BJ (cell line): ENCODE measurements at regions not wholly inside any gene's neighbourhood (a gene's known extent, or its start where the extent isn't known, plus 50 kb on each side); places are given as distances from the start of the nearest gene placed in this dataset.

Experiments
- CTCF ChIA-PET: fragments of 350-600 bp; formaldehyde crosslinking; extraction: SDS; loops from one replicate; lab custom pipeline; 2021; ENCODE audit warnings: antibody characterized with exemption, inconsistent platforms; lab: Yijun Ruan, JAX
- POLR2A ChIA-PET: fragments of 300-600 bp; sonication (Branson Sonifier 250); formaldehyde crosslinking; extraction: SDS; loops from one replicate; lab custom pipeline; 2021; ENCODE audit warnings: antibody characterized with exemption; lab: Charles Lee
- DNase-seq: peaks from one replicate; pipeline ENCODE4 v3.0.0-alpha.2; 2011; ENCODE audit warnings: low read depth
- H3K27me3 ChIP-seq: 2 replicates; pipeline ENCODE4 v1.6.0; 2011; ENCODE audit warnings: low read length; ENCODE audit not compliant: control insufficient read depth, insufficient read depth
- H3K36me3 ChIP-seq: 2 replicates; pipeline ENCODE4 v1.5.1; 2011; ENCODE audit warnings: low read length; ENCODE audit not compliant: control insufficient read depth, insufficient read depth
- H3K4me3 ChIP-seq: 2 replicates; pipeline ENCODE4 v1.5.1; 2011; ENCODE audit warnings: low read depth, mild to moderate bottlenecking, control low read depth, low read length
- CTCF ChIP-seq: IDR thresholded peaks from 2 replicates; pipeline ENCODE4 v1.5.1; 2011; ENCODE audit warnings: low read depth, mild to moderate bottlenecking, control low read depth, inconsistent platforms, low read length, moderate library complexity; ENCODE audit not compliant: insufficient read depth

GRCh38 chr15:29183071-29183831 lies 86.4 kb downstream of the NSMCE3 start:
- no peaks in the 10 kb centered on the region for H3K36me3 ChIP-seq
- no peaks in the 10 kb centered on the region for H3K27me3 ChIP-seq
- no peak for TF ChIP-seq CTCF
- ChIA-PET POLR2A (no interaction called here), CTCF (no interaction called here)
- no peak overlapping the region for H3K4me3 ChIP-seq
- no peak for DNase-seq

- no peak for TF ChIP-seq CTCF
- no peak for DNase-seq
- Histone ChIP-seq H3K27me3 (no peaks in the 10 kb centered on the region), H3K36me3 (no peaks in the 10 kb centered on the region), H3K4me3 (no peak overlapping the region)
- POLR2A ChIA-PET, result no interaction called here
- CTCF ChIA-PET, result no interaction called here
Measured at GRCh38 chr15:29182590-29182989, 87.0 kb downstream of the NSMCE3 start.

- no peak for TF ChIP-seq CTCF
- CTCF ChIA-PET, result no interaction called here
- Histone ChIP-seq H3K36me3 (no peaks in the 10 kb centered on the region), H3K27me3 (no peaks in the 10 kb centered on the region; the same call in 1 of the 2 replicates), H3K4me3 (no peak overlapping the region)
- POLR2A ChIA-PET, result no interaction called here
- no peak for DNase-seq
Measured at GRCh38 chr15:29172742-29173725, 96.6 kb downstream of the NSMCE3 start.

- no peak for TF ChIP-seq CTCF
- Histone ChIP-seq H3K4me3 (no peak overlapping the region), H3K27me3 (no peaks in the 10 kb centered on the region), H3K36me3 (no peaks in the 10 kb centered on the region)
- POLR2A ChIA-PET, result no interaction called here
- no peak for DNase-seq
- CTCF ChIA-PET, result no interaction called here
Measured at GRCh38 chr15:29170521-29170920, 99.1 kb downstream of the NSMCE3 start.
